HG03139 (cell line): ENCODE measurements at regions not wholly inside any gene's neighbourhood (a gene's known extent, or its start where the extent isn't known, plus 50 kb on each side); places are given as distances from the start of the nearest gene placed in this dataset.
"Not testable (repeated sequence)": the region's sequence is repeated elsewhere in the genome, so short reads cannot be mapped to it uniquely, and the experiment has no call there.

Source experiments
- ATAC-seq: cut with Tn5 transposase; IDR thresholded peaks from one replicate; pipeline ENCODE4 v1.9.1; 2021; ENCODE audit not compliant: unreplicated experiment

DNA sequence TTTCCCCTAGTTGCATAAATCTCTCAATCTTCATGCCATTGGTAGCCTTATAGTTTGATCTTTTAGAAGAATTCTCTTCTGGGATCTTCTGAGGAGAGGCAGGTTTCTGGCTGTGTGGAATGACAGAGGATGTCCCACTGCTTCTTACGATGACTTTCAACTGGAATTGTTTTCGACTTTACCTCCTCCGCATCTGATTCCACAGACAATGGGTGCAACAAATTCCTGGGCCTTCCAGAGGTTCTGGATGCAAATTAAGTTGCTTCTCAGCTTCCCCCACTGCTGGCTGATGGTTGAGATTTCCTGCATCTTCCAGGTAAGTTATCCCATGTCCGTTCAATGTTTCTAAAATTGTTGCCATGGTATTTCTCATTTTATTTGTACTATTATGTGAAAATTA lies 142.3 kb upstream of the TSC22D1 start:
- no peak for ATAC-seq

DNA sequence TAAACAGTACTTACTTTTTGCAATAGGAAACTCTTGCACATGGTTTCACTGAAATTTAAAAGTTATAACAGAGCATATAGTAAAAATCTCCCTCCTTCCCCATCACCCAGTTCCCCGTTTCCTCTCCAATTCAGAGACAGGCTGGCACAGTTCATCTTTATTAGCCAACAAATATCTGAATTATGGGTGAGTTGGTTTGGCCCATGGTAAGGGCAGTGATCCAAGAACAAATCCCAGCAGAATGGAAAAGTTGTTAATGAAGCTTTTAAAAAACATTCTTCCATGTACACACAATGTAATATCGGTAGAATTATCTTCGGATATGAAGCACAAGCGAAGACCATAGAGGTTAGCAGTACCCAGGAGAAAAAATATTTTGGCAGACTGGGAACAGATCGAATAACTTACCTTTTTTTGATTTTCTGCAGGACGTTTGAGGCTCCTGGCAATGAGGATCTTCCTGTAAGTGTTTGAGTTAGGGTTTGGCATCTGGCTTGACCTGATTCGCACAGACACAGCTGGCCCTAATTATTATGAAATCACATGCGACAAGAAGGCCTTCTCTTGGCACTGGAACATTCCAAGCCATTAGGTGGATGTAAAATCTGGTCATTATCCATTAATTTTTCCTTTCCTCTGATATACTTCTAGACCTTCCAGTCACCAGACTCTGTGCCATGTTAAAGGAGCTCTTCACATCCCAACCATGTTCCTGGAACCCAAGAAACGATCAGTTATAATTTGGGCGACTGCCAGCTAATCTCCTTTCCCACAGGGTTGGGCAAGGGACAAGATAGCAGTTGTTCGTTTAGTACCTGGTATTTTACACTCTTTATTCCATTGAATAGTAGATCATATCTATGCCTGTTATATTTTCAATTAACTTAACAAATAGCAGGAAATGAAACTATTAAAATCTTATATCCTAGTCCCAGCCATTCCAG lies 139.4 kb upstream of the TSC22D1 start:
- no peak for ATAC-seq

DNA sequence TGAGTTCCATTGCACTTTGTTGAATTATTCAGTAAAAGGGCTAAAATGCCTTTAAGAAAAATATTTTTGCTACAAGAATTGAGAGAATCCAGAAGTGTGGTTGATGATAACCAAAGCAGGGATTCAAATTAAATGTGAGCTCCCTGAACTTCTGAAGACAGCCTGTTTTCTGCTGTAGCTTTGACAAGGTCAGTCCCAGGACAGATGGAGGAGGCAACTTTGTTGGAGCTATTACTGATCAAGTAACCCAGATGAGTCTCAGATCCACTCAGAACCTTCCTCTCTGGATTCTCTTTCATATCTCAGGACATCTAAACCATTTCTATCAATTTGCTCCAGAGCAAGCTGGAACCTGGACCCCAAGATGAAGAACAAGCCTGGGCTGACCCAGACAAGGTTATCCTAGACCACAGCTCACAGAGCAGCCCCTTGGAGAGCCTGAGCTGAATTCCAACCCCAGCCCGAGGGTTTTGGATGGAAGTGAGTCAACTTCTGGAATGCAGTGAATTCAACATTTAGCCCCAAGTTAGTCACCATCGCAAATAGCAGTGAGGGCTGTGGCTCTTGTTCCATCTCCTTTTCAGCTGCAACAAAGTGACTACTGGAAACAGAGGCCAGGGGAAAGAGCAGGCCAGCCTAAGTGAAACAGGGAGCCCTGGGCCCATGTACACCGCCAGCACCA lies 137.8 kb upstream of the TSC22D1 start:
- ATAC-seq: no peak

DNA sequence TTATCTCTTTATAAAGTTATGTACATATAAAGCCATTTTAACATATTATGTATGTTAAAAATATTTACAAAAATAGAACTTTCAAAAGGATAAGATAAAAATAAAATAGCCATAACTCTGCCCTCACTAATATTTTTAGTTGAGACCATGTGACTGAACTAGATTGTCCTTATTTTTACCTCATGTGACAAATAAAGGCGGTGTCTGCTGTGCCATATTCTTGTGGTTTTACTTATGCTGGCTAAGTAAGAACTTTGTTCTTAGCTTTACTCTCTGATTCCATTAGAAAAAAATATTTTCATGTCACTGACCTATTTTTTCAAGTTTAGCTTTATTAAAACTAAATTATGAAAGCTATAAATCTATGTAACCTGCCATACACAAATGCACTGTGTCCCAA lies 135.6 kb upstream of the TSC22D1 start:
- no peak for ATAC-seq

DNA sequence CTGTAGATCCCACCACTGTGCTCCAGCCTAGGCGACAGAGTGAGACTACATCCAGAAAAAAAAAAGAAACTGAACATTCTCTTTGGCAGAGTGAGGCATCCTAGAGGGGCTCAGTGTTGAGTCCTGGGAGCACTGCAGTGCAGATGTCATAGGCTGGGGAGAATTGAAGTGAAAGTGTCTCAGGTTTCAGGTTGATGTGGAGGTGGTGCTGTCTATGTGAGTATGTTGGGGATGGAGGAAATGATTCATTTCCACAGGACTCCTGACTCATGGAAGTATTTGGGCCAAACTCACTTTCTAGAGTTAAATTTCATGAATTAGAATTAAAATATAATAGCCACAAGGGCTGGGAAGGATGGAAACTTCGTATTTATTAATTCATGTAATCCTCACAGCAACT lies 134.4 kb upstream of the TSC22D1 start:
- ATAC-seq: no peak

DNA sequence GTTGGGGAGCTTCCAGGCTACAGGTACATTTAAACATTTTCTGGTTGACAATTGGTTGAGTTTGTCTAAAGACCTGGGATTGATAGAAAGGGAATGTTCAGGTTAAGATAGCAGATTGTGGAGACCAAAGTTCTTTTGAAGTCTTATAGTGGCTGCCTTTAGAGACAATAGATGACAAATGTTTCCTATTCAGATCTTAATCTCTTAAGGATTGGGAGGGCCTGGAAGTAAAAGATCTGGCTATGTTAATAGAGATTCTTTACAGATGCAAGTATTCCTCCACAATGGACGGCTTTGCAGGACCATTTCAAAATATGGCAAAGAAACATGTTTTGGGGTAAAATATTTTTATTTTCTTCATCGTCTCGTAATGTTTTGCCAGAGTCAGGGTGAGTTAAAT lies 128.7 kb upstream of the TSC22D1 start:
- not testable (repeated sequence) for ATAC-seq

DNA sequence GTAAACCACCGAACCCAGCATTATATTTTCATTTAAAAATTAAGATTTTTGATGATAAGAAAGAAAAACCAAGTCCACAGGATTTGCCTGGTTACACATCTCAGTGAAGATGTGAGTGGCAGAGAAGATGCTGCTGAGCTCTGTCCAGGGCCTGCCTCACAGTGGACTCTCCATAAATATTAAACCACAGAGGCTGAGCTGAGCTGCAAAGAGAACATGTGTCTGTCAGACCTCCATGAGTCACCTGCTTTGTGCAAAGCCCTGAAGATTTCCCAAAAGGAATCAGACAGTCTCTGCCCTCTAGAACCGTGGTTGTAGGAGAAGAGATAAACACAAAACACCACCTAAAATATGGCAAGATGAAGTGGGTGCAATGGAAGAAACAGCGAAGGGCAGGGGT lies 127.2 kb upstream of the TSC22D1 start:
- no peak for ATAC-seq

DNA sequence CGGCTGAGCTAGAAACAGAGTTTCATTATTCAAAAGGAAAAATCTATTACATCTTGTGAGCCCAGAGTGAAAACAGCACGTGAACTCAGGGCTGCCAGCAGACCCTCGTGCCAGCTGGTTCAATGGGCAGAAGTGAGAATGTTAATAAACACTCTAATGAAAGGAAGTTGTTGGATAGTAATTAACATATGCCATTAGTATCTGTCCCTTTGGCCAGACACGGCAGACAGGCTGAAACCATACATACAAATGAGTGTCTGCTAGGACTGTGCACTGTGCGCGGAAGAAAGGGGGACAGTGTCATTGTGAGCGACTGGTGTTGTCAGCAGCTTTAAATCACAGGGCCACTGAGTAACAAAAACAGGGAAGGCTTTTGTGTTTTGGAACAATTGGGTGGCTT lies 121.9 kb upstream of the TSC22D1 start:
- no peak for ATAC-seq

DNA sequence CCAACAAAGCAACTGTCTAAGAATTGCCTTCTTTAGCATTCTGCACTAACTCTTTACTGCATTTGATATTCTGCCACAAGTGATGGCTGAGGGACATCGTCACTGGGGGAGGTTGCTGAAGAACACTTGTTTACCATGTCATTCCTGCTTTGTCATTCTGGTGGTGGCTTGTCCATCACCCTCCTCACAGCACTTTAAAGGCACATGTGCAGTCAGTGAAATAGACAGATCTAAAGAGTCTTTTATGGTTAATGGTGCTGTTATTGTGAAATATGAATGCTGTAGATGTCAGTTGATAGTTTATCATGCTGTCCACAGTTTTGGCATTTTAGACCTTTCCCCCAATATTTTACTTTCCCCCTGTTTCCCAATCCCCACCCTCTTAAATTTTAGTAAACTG lies 120.9 kb upstream of the TSC22D1 start:
- ATAC-seq: no peak

DNA sequence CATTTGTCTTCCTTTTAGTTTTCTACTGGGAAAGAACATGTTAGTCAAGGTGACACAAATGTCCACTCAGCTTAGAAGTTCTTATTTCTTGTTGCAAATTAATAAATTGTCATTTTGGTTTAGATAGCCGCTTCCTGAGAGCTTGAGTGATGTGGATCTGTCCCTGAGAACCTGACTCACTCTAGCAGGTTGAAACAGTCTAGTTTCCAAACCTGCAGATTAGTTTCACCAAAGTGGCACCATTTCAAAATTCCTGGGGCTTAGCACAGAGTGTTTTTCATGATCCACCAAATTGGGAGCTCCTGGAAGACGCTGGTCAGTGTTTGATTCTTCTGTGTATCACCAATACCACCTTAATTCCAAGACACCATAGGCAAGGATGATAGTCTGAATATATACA lies 119.4 kb upstream of the TSC22D1 start:
- ATAC-seq: no peak

DNA sequence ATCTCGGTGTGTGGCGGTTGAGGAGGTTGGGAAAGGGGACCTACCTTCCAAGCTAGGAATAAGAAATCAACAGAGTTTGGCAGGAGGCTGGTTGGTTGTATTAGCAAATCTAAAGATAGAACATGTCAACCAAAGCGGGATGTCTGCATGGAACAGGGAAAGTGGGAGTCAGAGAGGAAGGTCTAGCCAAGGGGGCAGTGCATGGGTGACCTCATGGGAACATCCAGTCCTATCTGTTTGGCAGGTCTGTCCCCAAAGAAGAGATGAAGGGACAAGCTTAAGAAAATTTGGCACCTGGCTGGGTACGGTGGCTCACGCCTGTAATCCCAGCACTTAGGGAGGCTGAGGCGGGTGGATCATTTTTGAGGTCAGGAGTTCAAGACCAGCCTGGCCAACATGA lies 118.7 kb upstream of the TSC22D1 start:
- ATAC-seq: no peak

DNA sequence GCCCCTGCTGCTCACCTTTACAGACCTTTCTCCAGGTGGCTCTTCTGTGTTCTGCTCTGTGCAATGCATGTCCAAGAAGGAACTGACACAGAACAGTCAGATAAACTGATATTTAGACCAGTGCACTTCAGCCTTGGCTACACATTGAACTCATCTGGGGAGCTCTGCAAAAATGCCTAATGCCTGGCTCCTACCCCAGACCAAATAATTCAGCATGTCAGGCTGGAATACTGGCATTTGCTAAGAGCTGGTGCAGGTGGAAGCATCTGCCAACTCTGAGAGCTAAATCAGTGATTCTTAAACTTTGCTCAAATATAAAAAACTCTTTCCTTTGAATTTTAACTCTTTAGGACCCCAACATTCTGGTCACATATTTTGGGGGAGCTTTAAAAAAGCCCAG lies 118.2 kb upstream of the TSC22D1 start:
- ATAC-seq: no peak

DNA sequence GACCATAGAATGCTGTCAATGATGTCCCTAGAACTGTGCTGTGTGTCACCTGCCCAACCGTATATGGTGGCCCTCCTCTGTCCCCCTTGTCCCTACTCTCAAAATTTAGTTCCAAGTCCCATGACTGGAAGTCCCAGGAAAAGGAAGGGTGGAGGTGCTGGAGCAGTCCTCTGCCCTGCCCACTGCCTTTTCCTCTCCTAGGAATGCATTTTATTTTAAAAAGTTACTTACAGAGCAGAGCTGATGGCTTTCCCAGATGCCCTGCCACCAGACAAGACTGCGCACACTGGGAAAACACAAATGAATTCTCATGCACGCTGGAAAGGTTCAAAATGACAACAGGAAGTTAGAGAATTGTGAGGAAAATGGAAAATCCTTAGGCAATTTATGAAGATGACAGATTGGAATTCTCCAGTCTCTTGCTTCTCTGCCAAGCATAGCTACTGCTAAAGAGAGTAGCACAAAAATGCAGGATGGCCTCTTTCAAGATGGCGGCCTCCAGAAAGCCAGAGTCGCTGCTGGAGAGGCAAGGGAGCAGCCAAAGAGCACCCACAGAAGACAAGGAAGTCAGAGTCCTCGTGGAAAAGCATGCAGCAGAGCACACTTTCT lies 117.1 kb upstream of the TSC22D1 start:
- no peak for ATAC-seq

DNA sequence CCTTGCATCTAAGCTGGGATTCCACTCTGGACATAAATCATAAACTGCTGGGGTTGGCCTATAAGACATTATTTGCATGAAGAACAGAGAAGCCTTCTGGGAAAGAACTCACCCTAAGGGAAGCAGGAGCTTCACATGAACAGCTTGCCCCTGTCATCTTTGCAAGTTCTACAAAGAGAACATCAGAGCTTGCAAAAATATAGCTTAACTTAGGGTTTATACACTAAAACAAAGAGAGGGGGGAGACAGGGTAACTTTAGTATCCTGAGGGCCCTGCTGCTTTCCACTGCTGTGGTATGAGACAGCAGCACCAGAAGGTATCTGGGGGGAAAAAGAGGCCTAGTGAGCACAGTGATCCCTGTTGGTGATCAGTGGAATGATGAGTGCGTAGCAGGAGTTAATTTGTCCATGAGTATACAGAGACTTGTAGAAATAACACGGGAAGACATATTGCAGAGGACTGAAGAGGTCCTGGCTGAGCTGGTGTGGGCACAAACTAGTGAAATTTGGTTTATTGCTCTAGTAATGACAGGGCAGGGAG lies 116.1 kb upstream of the TSC22D1 start:
- ATAC-seq: no peak

DNA sequence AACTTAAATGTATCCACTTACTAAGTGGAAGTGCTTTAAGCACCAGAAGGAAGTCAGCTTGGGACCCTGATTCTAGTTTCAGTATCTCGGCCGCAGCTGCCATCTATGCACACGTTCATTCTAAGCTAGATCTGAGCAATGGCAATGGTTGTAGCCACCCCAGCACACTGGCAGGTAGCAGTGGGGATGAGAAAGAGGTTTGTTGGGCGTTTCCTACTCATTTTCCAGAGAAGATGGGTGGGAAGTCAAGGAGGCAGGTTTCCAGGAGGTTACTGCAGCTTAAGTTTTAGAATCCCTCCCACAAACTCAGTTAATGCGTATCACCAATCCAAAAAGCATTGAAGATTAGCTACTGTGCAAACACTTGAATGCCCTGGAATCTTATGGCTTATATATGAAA lies 114.2 kb upstream of the TSC22D1 start:
- ATAC-seq: no peak

DNA sequence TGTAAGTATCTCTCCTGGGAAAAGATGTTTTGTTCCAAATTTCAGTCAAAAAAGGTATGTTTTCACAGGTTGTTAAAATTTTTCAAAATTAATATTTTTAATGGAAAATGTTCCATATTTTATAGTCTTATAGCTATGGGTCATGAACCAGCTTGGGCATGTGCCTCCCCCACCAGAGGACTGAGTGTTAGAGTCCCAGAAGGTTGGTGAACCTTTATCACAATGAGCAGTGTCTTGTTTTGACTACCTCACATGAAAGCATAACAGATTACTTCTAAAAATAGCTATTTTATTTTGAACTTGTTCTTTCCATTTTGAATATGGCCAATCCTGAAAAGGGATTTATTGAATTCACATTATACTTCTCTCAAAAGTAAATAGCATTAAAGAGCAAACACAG lies 112.5 kb upstream of the TSC22D1 start:
- ATAC-seq: no peak

DNA sequence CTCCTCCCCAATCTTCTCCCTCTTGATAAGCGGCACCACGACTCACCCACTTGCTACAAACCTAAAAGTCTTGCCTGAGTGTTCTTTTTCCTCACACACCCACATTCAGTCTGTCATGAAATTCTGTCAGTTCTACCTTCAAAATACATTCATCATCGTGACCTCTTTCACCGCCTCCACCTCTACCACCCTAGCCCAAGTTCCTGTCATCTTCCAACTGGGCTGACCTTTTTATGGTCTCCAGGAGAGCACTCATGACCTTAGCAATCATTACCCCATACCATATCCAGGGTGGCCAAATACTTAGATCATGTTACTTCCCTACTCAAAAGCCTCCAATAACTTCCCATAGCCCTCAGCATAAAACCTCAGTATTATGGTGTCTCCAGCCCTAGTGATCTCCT lies 110.4 kb upstream of the TSC22D1 start:
- no peak for ATAC-seq

DNA sequence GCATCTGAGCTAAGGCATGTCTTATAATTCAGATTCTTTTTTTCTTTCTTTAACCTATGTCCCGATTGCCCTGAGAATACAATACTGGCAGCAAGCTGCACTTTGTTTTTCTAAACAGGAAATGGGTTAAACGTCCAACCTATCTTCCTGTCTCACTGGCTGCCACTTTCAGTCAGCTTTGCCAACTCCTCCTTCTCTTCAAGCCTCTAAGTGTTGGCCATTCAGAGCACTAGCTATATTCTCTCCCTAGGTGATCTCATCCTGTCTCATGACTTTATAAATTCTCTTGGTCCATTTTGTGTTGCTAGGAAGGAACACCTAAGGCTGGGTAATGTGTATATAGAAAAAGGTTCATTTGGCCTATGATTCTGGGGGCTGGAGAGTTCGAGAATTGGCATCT lies 109.5 kb upstream of the TSC22D1 start:
- no peak for ATAC-seq

DNA sequence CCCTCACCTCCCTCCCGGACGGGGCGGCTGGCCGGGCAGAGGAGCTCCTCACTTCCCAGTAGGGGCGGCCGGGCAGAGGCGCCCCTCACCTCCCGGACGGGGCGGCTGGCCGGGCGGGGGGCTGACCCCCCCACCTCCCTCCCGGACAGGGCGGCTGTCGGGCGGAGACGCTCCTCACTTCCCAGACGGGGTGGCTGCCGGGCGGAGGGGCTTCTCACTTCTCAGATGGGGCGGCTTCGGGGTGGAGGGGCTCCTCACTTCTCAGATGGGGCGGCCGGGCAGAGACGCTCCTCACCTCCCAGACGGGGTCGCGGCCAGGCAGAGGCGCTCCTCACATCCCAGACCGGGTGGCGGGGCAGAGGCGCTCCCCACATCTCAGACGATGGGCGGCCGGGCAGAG lies 106.3 kb upstream of the TSC22D1 start:
- not testable (repeated sequence) for ATAC-seq

DNA sequence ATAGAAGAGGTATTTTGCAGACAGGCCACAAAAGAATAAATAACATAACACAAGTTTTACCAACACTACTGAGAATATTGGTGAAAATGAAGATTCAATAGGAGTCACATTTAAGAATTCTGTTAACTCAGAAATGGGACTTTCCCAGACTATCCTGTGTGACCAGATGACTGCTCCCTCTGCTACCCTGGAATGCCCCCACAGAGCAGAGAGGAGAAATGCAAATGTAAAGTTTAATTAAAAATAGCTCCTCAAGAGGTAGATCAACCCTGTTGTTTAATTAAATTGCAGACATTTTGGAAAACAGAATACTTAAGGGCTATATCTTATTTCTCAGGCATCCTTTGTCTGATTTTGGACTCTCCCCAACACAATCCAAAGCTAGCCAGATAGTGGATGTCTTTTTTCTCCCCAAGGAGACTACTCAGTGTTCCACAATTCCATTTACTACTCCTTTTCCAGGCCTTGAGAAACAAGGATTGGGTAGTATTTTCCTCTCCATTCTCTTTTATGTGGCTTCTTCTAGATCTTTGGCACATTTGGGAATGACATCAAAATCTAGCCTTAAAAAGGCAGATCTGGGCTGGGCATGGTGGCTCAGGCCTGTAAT lies 104.7 kb upstream of the TSC22D1 start:
- ATAC-seq: no peak

DNA sequence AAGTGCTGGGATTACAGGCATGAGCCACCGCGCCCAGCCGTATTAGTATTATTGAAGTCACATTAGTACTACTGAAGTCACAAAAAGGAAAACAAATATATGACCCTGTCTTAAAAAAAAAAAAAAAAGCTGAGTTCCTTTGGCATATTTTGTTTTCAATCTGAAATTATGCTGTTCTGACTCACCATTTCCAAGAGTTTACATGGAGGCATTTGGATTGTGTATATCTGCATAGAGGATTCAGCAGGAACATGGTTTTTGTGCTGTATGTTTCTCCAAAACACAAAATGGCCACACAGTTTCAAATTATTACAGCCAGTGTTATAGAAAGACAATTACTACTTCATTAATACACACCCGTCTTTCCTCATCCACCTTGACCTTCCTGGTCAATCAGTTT lies 103.5 kb upstream of the TSC22D1 start:
- ATAC-seq: no peak
